BJ (cell line): ENCODE measurements at regions not wholly inside any gene's neighbourhood (a gene's known extent, or its start where the extent isn't known, plus 50 kb on each side); places are given as distances from the start of the nearest gene placed in this dataset.

ENCODE experiments used
- CTCF ChIA-PET: fragments of 350-600 bp; formaldehyde crosslinking; extraction: SDS; loops from one replicate; lab custom pipeline; 2021; ENCODE audit warnings: antibody characterized with exemption, inconsistent platforms; lab: Yijun Ruan, JAX
- POLR2A ChIA-PET: fragments of 300-600 bp; sonication (Branson Sonifier 250); formaldehyde crosslinking; extraction: SDS; loops from one replicate; lab custom pipeline; 2021; ENCODE audit warnings: antibody characterized with exemption; lab: Charles Lee
- DNase-seq: peaks from one replicate; pipeline ENCODE4 v3.0.0-alpha.2; 2011; ENCODE audit warnings: low read depth
- H3K27me3 ChIP-seq: 2 replicates; pipeline ENCODE4 v1.6.0; 2011; ENCODE audit warnings: low read length; ENCODE audit not compliant: control insufficient read depth, insufficient read depth
- H3K36me3 ChIP-seq: 2 replicates; pipeline ENCODE4 v1.5.1; 2011; ENCODE audit warnings: low read length; ENCODE audit not compliant: control insufficient read depth, insufficient read depth
- H3K4me3 ChIP-seq: 2 replicates; pipeline ENCODE4 v1.5.1; 2011; ENCODE audit warnings: low read depth, mild to moderate bottlenecking, control low read depth, low read length
- TF ChIP-seq, protein P1 (sequence below): IDR thresholded peaks from 2 replicates; pipeline ENCODE4 v1.5.1; 2011; ENCODE audit warnings: low read depth, mild to moderate bottlenecking, control low read depth, inconsistent platforms, low read length, moderate library complexity; ENCODE audit not compliant: insufficient read depth

DNA sequence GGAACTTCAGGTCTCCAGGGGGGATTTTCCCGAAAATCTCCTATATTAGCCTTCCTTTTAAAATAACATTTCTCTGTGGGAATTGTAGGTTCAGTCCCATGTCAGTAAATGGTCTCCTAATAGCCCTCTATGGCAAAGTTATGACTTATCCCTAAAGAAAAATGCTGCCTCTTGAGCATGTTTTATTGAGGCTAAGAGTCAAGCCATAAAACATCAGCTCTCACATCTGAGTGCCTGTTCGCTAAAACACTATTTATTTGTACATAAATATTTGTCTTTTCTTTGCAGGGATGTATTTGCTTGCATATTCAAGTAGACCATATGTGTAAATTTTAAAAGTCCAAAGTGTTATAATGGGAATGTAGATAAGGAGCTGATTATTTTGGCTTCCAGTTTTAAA is 160.4 kb downstream of the PRDM6 start:
- ChIA-PET POLR2A (no interaction called here), CTCF (no interaction called here)
- Histone ChIP-seq H3K4me3 (no peak overlapping the region), H3K36me3 (no peaks in the 10 kb centered on the region), H3K27me3 (no peaks in the 10 kb centered on the region)
- TF ChIP-seq, protein P1, sequence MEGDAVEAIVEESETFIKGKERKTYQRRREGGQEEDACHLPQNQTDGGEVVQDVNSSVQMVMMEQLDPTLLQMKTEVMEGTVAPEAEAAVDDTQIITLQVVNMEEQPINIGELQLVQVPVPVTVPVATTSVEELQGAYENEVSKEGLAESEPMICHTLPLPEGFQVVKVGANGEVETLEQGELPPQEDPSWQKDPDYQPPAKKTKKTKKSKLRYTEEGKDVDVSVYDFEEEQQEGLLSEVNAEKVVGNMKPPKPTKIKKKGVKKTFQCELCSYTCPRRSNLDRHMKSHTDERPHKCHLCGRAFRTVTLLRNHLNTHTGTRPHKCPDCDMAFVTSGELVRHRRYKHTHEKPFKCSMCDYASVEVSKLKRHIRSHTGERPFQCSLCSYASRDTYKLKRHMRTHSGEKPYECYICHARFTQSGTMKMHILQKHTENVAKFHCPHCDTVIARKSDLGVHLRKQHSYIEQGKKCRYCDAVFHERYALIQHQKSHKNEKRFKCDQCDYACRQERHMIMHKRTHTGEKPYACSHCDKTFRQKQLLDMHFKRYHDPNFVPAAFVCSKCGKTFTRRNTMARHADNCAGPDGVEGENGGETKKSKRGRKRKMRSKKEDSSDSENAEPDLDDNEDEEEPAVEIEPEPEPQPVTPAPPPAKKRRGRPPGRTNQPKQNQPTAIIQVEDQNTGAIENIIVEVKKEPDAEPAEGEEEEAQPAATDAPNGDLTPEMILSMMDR = no peak
- DNase-seq = no peak

DNA sequence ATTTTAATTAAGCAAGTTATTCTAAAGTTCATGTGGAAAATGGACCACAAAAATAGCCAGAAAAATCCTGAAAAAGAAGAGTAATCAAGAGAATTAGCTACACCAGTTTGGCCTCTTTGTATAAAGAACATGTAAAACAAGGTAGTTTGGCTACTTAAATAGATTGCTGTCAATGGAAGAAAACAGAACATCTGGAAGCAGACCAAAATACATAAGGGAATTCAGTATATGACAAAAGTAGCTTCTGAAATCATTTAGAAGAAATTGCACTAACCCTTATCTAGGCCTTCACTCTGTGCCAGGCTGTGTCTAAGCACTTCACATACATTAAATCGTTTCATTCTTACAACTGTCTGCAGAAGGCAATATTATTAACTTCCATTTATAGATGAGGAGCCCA is 156.6 kb downstream of the PRDM6 start:
- POLR2A ChIA-PET = no interaction called here
- CTCF ChIA-PET = no interaction called here
- TF ChIP-seq, protein P1 = no peak
- DNase-seq = no peak
- no peak overlapping the region for H3K4me3 ChIP-seq
- H3K36me3 ChIP-seq = no peaks in the 10 kb centered on the region
- H3K27me3 ChIP-seq = no peaks in the 10 kb centered on the region

DNA sequence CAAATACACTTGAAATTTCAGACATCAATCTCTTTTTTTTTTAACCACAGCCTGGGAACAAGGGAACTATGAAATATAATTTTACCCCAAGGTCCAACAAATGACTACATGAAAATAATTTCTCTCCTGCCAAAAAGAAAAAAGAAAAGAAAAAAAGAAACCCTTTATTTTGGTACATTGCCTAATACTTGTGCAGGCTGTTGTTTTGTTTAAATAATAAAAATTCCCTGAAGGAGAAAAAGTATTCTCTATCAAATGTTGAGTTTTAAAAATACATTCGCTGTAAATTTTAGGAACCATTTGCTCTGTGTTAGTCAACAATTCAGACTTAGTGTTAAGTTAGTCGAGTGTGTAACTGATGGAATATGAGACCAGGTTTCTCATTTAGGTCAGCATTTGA is 155.4 kb downstream of the PRDM6 start:
- H3K4me3 ChIP-seq = no peak overlapping the region
- no peak for DNase-seq
- H3K36me3 ChIP-seq = no peaks in the 10 kb centered on the region
- ChIA-PET POLR2A (no interaction called here), CTCF (no interaction called here)
- no peaks in the 10 kb centered on the region for H3K27me3 ChIP-seq
- TF ChIP-seq, protein P1 = no peak
